ENCODE measurements at regions not wholly inside any gene's neighbourhood (a gene's known extent, or its start where the extent isn't known, plus 50 kb on each side); places are given as distances from the start of the nearest gene placed in this dataset.

DNA sequence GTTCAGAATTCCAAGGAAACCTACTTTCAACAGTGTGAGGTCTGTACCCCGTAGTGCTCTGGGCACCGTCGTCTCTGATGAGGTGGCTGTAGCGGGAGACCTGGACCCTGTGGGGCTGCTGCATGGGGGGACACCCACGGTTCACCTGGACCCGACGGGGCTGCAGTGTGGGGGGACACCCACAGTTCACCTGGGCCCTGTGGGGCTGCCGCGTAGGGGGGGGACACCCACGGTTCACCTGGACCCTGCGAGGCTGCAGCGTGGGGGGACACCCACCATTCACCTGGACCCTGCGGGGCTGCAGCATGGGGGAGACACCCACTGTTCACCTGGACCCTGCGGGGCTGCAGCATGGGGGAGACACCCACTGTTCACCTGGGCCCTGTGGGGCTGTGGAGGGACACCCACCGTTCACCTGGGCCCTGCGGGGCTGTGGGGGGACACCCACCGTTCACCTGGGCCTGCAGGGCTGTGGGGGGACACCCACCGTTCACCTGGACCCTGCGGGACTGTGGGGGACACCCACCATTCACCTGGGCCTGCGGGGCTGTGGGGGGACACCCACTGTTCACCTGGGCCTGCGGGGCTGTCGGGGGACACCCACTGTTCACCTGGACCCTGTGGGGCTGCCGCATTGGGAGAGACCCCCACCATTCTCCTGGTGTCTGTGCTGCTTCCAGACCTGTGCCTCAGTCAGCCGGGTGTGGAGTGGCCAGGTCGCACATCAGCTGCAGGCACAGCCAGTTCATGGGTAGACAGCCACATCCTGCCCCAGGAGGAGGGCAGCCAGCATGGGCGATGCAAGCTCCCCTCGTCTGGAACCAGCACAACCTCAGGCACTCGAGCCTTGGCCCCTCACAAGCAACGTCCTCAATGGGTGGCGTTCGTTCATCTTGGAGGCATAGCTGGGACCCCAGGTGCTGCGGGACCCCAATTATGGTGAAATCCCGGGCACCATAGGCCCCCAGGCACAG is 114.5 kb downstream of the TMEM18 start:
- TF ChIP-seq, protein P1, sequence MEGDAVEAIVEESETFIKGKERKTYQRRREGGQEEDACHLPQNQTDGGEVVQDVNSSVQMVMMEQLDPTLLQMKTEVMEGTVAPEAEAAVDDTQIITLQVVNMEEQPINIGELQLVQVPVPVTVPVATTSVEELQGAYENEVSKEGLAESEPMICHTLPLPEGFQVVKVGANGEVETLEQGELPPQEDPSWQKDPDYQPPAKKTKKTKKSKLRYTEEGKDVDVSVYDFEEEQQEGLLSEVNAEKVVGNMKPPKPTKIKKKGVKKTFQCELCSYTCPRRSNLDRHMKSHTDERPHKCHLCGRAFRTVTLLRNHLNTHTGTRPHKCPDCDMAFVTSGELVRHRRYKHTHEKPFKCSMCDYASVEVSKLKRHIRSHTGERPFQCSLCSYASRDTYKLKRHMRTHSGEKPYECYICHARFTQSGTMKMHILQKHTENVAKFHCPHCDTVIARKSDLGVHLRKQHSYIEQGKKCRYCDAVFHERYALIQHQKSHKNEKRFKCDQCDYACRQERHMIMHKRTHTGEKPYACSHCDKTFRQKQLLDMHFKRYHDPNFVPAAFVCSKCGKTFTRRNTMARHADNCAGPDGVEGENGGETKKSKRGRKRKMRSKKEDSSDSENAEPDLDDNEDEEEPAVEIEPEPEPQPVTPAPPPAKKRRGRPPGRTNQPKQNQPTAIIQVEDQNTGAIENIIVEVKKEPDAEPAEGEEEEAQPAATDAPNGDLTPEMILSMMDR (conservative IDR thresholded peaks at IDR 0.05): no peak
- no peak for TF ChIP-seq EZH2 (IDR thresholded peaks at IDR 0.05; ENCODE audit: low read depth)
